ENCODE measurements at regions not wholly inside any gene's neighbourhood (a gene's known extent, or its start where the extent isn't known, plus 50 kb on each side); places are given as distances from the start of the nearest gene placed in this dataset.
"Not testable (repeated sequence)": the region's sequence is repeated elsewhere in the genome, so short reads cannot be mapped to it uniquely, and the experiment has no call there.

DNA sequence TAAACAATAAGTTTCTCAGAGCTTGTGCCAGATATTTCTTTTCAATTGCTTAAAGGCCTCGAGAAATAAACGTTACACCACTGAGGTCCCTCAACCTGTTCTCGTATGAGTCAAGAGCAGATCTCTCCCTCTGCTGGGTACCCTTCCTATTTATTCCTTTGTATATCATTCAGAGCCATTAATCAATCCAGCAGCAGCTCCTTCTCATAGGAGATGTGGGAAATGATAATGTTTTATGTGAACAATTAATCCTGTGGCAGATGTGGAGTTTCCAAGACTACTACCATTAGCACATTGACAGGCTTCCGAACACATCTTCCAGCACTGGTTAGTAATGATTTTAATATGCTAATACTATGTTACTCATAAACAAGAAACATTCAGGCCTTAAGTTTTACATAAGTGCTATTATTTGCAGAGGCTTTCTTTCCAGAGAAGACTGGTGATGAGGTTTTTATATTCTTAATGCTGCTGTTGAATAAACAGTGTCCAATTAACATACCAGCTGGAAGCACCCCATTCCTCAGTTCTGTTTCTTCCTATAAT lies 196.5 kb downstream of the ZNF608 start:
- Mint-ChIP-seq H3K27me3 (no peaks in the 10 kb centered on the region), H3K4me3 (no peak overlapping the region), H3K27ac (no peak overlapping the region), H3K36me3 (no peaks in the 10 kb centered on the region), H3K9me3 (no peaks in the 10 kb centered on the region), H3K4me1 (peaks cover 5% of the 10 kb centered on the region)
- ATAC-seq = no peak

DNA sequence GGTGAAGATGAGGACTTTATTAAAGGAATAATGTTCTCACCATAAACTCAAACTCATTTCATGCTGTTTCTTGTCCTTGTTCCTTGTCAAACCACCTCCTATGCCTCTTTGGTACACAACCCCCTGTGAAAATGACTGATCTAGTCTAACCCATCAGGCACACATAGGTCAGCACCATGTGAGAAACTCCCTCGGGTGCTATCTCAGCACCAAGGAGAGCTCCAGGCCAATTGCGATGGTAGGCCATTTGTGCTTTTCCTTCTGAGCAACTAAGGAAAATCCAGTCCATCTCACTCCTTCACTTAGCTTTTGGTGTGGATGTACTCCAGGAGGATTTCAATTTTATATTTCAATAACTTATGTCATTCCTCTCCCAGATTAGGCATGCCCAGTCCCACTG lies 199.8 kb downstream of the ZNF608 start:
- no peak for ATAC-seq
- Mint-ChIP-seq H3K4me1 (peaks cover 11% of the 10 kb centered on the region), H3K4me3 (no peak overlapping the region), H3K27me3 (no peaks in the 10 kb centered on the region), H3K27ac (no peak overlapping the region), H3K36me3 (no peaks in the 10 kb centered on the region), H3K9me3 (peaks cover 5% of the 10 kb centered on the region)

DNA sequence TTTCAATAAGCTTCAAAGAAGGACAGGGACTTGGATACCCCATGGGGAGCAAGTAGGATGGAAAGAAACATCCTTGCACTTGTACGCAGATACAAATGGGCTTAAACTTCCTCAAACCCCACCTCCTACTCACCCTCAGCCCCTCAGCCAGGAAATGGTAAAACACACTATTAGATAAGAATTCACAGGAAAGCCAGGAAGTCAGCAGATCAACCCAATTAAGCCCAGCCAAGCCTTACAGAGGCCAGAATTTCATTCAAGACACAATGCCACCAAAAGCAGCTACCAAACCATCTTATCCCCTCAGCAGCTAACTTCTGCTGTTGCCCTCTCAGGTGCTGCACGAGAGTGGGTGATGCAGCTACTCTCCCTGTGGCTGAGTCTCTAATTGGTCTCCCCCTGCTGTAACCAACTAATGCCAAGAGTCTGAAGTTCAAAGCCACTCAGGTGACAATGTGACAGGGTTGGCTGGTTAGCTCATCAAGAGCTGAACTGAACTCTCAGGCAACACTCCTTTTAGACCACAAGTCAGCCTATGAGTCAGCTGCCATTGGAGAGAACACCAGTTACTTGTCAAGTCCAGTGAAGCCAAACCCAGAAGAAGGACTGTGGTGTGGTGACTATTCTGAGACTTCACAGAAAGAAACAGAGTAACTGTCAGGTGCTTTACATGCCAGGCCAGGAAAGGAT lies 201.9 kb downstream of the ZNF608 start:
- Mint-ChIP-seq H3K27ac (peak overlapping the region; percentile 43), H3K4me1 (peaks cover 11% of the 10 kb centered on the region), H3K36me3 (no peaks in the 10 kb centered on the region), H3K27me3 (no peaks in the 10 kb centered on the region), H3K4me3 (no peak overlapping the region), H3K9me3 (peaks cover 7% of the 10 kb centered on the region)
- peak; percentile 93 for ATAC-seq

DNA sequence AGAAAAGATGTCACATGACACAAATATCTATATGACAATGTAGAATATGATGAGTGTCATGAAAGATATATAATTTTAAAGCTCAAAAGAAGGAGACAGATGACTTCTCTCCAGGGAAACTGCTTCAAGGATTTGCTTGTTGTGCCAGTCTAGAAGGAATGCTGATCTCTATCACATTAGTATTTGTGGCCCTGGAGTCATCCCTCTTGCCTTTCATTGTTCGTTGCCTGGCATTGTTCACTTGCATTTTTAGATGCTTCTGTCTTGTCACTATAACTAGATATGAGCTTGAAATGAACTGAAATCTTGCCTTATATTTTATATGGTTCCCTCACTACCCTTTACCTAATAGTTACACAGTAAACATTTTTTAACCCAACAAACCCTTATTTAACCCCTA lies 207.5 kb downstream of the ZNF608 start:
- Mint-ChIP-seq H3K27me3 (no peaks in the 10 kb centered on the region), H3K27ac (no peak overlapping the region)

DNA sequence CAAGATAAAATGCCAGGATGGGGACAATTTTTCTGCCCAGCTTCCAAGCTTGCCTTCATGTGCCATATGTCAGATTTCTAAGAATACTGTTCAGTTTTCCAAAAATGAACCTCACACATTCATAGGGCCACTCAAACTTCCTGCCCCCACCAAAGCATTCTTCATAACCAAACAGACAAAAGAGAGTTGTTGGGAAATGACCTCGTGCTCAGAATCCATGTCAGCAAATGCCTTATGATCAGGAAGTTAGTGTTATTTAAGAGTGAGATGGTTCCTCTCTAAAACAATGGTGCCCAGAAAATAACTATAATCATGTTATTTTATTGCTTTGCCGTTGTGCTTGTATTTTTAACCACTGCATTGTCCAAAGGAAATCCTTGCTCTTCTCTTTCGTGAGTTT lies 208.2 kb downstream of the ZNF608 start:
- H3K9me3 Mint-ChIP-seq = peaks cover 7% of the 10 kb centered on the region
- no peaks in the 10 kb centered on the region for H3K4me1 Mint-ChIP-seq
- H3K27me3 Mint-ChIP-seq = no peaks in the 10 kb centered on the region
- no peaks in the 10 kb centered on the region for H3K36me3 Mint-ChIP-seq
- no peak for ATAC-seq
- no peak overlapping the region for H3K27ac Mint-ChIP-seq
- H3K4me3 Mint-ChIP-seq = no peak overlapping the region

More for the DNA sequence above, 207.5 kb downstream of the ZNF608 start:
- no peaks in the 10 kb centered on the region for H3K36me3 Mint-ChIP-seq
- peaks cover 7% of the 10 kb centered on the region for H3K9me3 Mint-ChIP-seq
- H3K4me1 Mint-ChIP-seq = peaks cover 2% of the 10 kb centered on the region
- ATAC-seq = no peak
- H3K4me3 Mint-ChIP-seq = no peak overlapping the region

DNA sequence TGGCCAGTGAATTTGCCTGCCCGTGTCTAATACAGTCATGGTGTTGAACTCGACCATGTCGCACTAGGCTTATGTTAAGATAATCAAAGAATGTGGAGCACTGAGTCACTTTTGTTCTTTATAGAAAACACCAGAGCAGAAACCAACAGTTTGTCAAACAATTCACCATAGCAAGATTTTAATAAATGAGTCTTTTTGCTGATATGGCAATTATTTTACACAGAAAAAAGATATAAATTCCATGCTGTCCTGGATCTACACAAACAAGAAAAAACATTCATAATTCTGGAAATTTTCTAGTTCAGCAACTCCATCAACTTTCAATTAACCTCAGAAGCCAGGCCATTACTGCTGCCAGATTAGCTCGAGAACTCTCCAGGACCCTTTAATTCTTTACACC lies 208.9 kb downstream of the ZNF608 start:
- Mint-ChIP-seq H3K27me3 (no peaks in the 10 kb centered on the region), H3K27ac (no peak overlapping the region), H3K4me1 (no peaks in the 10 kb centered on the region), H3K9me3 (peaks cover 7% of the 10 kb centered on the region), H3K36me3 (no peaks in the 10 kb centered on the region), H3K4me3 (no peak overlapping the region)
- ATAC-seq = no peak

DNA sequence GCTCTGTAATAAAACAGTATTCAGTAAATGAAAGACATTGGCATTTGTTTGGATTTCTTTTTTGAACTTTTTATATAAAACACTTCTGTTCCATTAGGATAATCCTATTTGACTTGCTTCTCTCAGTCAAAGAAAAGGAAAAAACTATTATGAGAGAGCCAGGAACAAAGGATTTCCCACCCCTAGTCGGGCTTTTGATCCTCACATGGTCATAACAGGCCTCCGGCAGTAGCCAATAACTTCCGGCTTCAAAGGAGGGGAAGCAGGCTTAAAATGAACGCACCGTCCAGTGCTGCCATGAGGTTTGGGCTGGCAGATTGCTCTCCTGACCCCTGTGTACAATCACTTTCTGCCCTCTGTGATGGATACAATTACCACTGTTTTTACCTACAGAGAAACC lies 209.3 kb downstream of the ZNF608 start:
- no peak for ATAC-seq
- Mint-ChIP-seq H3K27ac (no peak overlapping the region), H3K27me3 (no peaks in the 10 kb centered on the region), H3K4me3 (no peak overlapping the region), H3K36me3 (no peaks in the 10 kb centered on the region), H3K4me1 (no peaks in the 10 kb centered on the region), H3K9me3 (peaks cover 5% of the 10 kb centered on the region)

DNA sequence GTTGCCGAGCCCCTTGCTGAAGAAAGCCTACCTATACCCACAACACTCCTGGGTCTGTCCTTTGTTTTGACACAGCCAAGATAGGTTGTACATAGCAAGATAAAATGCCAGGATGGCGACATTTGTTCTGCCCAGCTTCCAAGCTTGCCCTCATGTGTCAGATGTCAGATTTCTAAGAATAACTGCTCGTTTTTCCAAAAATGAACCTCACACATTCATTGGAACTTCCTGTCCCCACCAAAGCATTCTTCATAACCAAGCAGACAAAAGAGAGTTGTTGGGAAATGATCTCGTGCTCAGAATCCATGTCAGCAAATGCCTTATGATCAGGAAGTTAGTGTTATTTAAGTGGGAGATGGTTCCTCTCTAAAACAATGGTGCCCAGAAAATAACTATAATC lies 210.1 kb downstream of the ZNF608 start:
- H3K4me1 Mint-ChIP-seq = no peaks in the 10 kb centered on the region
- no peak for ATAC-seq

DNA sequence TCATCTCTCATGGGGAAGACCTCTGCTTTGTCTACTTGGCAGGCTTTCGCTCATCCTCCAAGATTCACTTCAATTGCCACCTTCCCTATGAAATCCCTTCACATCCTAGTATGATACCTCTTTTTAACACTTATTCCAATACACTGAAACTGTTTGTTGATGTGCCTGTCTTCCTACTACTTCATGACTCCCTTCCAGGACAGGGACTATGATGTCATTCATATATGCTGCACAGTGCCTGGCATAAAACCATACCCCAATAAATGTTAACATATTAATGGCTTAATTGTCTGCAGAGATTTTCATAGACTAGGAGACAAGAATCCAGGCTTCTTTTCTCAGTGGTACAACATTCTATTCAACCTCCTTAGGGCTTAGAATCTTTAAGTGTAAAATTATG lies 215.5 kb downstream of the ZNF608 start:
- Mint-ChIP-seq H3K36me3 (no peaks in the 10 kb centered on the region), H3K4me1 (peaks cover 6% of the 10 kb centered on the region), H3K27ac (no peak overlapping the region), H3K9me3 (peaks cover 7% of the 10 kb centered on the region), H3K4me3 (no peak overlapping the region), H3K27me3 (no peaks in the 10 kb centered on the region)
- no peak for ATAC-seq

More for the DNA sequence above, 210.1 kb downstream of the ZNF608 start:
- Mint-ChIP-seq H3K27me3 (no peaks in the 10 kb centered on the region), H3K27ac (no peak overlapping the region), H3K4me3 (no peak overlapping the region), H3K36me3 (no peaks in the 10 kb centered on the region), H3K9me3 (peaks cover 2% of the 10 kb centered on the region)

DNA sequence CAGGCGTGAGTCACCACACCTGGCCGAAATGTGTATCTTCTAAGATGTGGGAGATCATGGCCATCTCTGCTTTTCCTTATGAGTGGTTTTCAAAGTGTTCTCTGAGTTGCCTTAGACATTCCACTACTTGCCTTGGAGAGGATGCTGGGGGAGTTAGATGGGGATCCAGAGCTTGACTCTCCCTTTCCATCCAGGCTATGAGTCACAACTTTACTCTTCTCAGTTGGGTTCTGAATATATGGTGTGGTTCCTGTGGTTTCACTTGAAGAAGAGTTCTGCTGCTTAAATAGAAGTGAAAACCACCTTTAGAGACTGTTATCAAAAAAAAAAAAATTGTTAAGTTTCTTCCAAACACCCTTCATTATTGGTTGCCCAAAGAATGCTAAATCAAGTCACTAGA lies 217.6 kb downstream of the ZNF608 start:
- Mint-ChIP-seq H3K4me1 (peaks cover 18% of the 10 kb centered on the region), H3K9me3 (peaks cover 7% of the 10 kb centered on the region), H3K36me3 (no peaks in the 10 kb centered on the region), H3K27me3 (no peaks in the 10 kb centered on the region), H3K4me3 (no peak overlapping the region), H3K27ac (no peak overlapping the region)
- ATAC-seq = peak; percentile 42

DNA sequence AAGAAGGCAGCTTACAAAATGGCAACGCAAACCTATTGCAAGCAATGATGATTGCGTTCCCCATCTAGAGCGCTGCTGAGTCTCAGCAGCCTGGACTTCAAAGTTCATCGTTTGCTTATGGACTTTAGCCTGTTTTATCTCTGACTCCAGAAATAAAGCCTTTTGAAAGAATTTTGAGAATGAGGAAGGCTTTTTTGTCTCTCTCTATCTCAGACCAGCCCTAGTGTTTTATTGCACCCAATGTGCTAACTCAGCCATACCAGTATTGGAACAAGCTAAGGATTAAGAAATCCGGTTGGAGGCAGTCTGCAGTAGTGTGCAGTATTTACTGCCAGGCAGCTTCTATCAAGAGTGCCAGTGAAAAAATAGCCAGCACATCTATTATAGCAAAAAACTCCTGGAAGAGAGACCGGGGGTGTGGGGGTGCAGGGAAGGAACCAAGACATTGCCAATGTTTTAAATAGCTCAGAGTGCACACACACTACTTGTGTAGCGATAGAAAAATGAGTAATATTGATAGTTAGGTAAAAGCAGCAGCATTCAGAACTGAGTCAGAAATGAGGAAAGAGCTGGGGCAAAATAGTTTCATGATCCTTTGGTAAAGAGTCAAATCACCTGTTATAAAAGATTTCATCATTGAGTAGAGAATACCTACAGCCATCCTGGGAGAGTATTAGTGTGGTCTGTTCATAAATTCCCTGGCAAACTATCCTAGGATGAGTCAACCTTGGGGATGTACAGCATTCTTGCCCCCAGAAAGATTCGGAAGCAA lies 219.0 kb downstream of the ZNF608 start:
- Mint-ChIP-seq H3K9me3 (peaks cover 7% of the 10 kb centered on the region), H3K4me3 (no peak overlapping the region), H3K36me3 (no peaks in the 10 kb centered on the region), H3K27me3 (no peaks in the 10 kb centered on the region), H3K4me1 (peaks cover 18% of the 10 kb centered on the region), H3K27ac (no peak overlapping the region)
- peak; percentile 51 for ATAC-seq

DNA sequence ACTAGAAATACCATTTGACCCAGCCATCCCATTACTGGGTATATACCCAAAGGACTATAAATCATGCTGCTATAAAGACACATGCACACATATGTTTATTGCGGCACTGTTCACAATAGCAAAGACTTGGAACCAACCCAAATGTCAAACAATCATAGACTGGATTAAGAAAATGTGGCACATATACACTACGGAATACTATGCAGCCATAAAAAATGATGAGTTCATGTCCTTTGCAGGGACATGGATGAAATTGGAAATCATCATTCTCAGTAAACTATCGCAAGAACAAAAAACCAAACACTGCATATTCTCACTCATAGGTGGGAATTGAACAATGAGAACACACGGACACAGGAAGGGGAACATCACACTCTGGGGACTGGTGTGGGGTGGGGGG lies 220.4 kb downstream of the ZNF608 start:
- H3K9me3 Mint-ChIP-seq, H3K4me3 Mint-ChIP-seq, ATAC-seq, H3K27ac Mint-ChIP-seq, H3K36me3 Mint-ChIP-seq, H3K27me3 Mint-ChIP-seq: not testable (repeated sequence)
- H3K4me1 Mint-ChIP-seq = peaks cover 18% of the 10 kb centered on the region

DNA sequence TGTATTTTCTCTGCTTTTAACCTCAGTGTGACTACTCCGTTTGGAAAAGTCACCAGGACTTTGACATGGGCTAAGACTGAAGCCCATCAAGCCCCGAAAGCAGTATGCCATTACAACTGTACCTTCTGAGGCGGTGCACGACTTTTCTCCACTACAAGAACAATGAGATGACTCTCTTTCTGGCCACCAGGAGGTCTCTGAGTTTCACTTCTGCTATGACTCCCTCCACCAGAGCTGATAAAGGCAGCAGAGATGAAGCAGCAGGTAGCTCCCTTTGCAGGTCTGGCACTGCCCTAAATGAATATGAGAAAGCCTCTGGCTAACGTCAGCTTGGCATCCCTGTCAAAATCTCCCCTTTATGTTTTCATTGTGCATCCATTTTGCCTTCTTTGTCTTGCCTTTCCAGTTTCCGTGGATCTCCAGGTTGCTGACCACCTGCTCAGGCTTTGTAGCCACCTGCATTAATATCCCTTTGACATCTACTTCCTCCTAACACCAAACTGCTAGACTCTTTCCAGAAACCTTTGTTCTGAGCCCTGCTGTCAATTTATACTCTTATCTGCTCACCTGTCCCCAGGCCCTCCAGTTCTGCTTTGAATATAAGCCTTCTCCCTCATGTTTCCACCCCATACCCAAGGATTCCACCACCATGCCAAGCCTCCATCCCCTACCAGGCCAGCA lies 221.7 kb downstream of the ZNF608 start:
- Mint-ChIP-seq H3K4me3 (no peak overlapping the region), H3K4me1 (peaks cover 24% of the 10 kb centered on the region), H3K27ac (no peak overlapping the region)

DNA sequence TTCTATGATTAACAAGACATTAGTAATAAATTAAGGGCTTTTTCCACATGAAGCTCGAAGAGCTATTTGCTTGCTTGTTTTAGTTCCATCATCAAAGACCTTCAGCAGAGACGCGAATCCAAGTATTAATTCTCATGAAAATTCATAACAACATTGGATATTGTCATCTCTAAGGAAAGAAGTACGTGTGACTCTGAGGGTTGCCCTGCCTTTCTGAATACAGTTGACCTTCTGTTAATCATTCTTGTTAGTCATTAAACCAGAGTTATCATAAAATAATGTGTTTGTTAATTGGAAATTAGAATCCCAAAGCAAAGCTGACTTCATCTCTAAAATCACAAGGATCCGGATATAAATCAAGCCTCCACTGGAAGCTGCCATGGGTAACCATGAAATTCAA lies 222.5 kb downstream of the ZNF608 start:
- no peaks in the 10 kb centered on the region for H3K36me3 Mint-ChIP-seq
- H3K9me3 Mint-ChIP-seq = no peaks in the 10 kb centered on the region
- H3K4me1 Mint-ChIP-seq = peaks cover 30% of the 10 kb centered on the region
- no peak overlapping the region for H3K27ac Mint-ChIP-seq
- H3K4me3 Mint-ChIP-seq = no peak overlapping the region
- ATAC-seq = no peak
- no peaks in the 10 kb centered on the region for H3K27me3 Mint-ChIP-seq

More for the DNA sequence above, 221.7 kb downstream of the ZNF608 start:
- Mint-ChIP-seq H3K9me3 (no peaks in the 10 kb centered on the region), H3K36me3 (no peaks in the 10 kb centered on the region), H3K27me3 (no peaks in the 10 kb centered on the region)
- peak; percentile 96 for ATAC-seq

DNA sequence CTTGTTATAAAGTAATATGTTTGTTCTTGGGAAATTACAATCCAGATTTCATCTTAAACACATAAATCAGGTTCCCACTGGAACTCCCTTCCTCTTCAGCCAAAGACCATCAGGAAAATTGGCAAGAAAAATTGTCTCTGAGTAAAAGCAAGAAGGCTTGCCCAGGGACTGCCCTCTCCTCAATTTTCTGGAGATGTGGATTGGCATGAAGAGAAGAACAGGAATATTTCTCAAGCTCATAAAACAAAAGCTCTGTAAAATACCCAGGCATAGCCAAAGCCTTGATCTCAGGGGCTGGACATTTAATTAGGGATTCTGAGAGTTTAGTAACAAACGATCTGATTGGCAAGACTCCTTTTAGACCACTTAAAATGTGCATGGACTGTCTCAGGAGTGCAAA lies 223.4 kb downstream of the ZNF608 start:
- Mint-ChIP-seq H3K9me3 (no peaks in the 10 kb centered on the region), H3K4me3 (no peak overlapping the region), H3K36me3 (no peaks in the 10 kb centered on the region), H3K4me1 (peaks cover 30% of the 10 kb centered on the region), H3K27ac (no peak overlapping the region), H3K27me3 (no peaks in the 10 kb centered on the region)
- no peak for ATAC-seq

All from stimulated activated memory B cell treated with anti-CD40 and anti-IgM and Interleukin-4, amounts not matched to agents 10 μg/mL and 1 μg/mL and 100 μg/mL, for 72 hours (primary cell).